ENCODE measurements at regions not wholly inside any gene's neighbourhood (a gene's known extent, or its start where the extent isn't known, plus 50 kb on each side); places are given as distances from the start of the nearest gene placed in this dataset.

GRCh38 chr18:28905509-28905908, 728.6 kb upstream of the CDH2 start:
- Histone ChIP-seq H3K4me3 (no peak overlapping the region), H3K27ac (no peak overlapping the region)
- no peak for TF ChIP-seq CTCF (IDR thresholded peaks at IDR 0.05)
- no peak for DNase-seq (ENCODE audit: low spot score)

- no peak for DNase-seq (ENCODE audit: low spot score)
- no peak for TF ChIP-seq CTCF (IDR thresholded peaks at IDR 0.05)
- Histone ChIP-seq H3K4me3 (no peak overlapping the region), H3K27ac (no peak overlapping the region)
These were observed 727.9 kb upstream of the CDH2 start for GRCh38 chr18:28904789-28905364.

GRCh38 chr18:28903306-28903705, 726.4 kb upstream of the CDH2 start:
- TF ChIP-seq CTCF (IDR thresholded peaks at IDR 0.05) = no peak
- H3K27ac ChIP-seq = no peak overlapping the region
- no peak for DNase-seq (ENCODE audit: low spot score)
- no peak overlapping the region for H3K4me3 ChIP-seq

- no peak for DNase-seq (ENCODE audit: low spot score)
- no peak for TF ChIP-seq CTCF (IDR thresholded peaks at IDR 0.05)
- H3K4me3 ChIP-seq = no peak overlapping the region
- no peak overlapping the region for H3K27ac ChIP-seq
These were observed 713.9 kb upstream of the CDH2 start for GRCh38 chr18:28890791-28891190.

GRCh38 chr18:28884304-28884703, 707.4 kb upstream of the CDH2 start:
- no peak for TF ChIP-seq CTCF (IDR thresholded peaks at IDR 0.05)
- no peak overlapping the region for H3K27ac ChIP-seq
- DNase-seq (ENCODE audit: low spot score) = no peak

GRCh38 chr18:28880856-28881255, 703.9 kb upstream of the CDH2 start:
- Histone ChIP-seq H3K27ac (no peak overlapping the region), H3K4me3 (no peak overlapping the region)
- no peak for TF ChIP-seq CTCF (IDR thresholded peaks at IDR 0.05)
- no peak for DNase-seq (ENCODE audit: low spot score)

More at GRCh38 chr18:28884304-28884703, 707.4 kb upstream of the CDH2 start:
- H3K4me3 ChIP-seq = no peak overlapping the region

GRCh38 chr18:28875059-28875458, 698.1 kb upstream of the CDH2 start:
- DNase-seq (ENCODE audit: low spot score) = no peak
- H3K4me3 ChIP-seq = no peak overlapping the region
- H3K27ac ChIP-seq = no peak overlapping the region
- TF ChIP-seq CTCF (IDR thresholded peaks at IDR 0.05) = no peak
